ENCODE measurements at regions not wholly inside any gene's neighbourhood (a gene's known extent, or its start where the extent isn't known, plus 50 kb on each side); places are given as distances from the start of the nearest gene placed in this dataset.

- Histone ChIP-seq H2BK20ac (ENCODE audit: low read length) (no peak overlapping the region), H3K23me2 (ENCODE audit: low read depth, low read length) (no peaks in the 10 kb centered on the region), H3K14ac (ENCODE audit: insufficient read length) (no peak overlapping the region), H4K5ac (ENCODE audit: insufficient read length, low read depth, low read length) (no peak overlapping the region), H2AK5ac (ENCODE audit: low read depth, low read length) (no peak overlapping the region), H3K36me3 (ENCODE audit: control insufficient read depth in 2 of 4, insufficient read depth in 4 of 4, low read length in 3 of 4) (no peaks in the 10 kb centered on the region), H2BK12ac (ENCODE audit: low read depth, low read length) (no peak overlapping the region), H3K9ac (replicated peaks in 1 of 4; ENCODE audit: extremely low read depth in 1 of 4, low read depth in 3 of 4, low read length in 3 of 4) (no peak overlapping the region), H3K23ac (ENCODE audit: insufficient read length) (no peak overlapping the region), H2BK5ac (ENCODE audit: low read depth, low read length) (no peak overlapping the region), H3K27me3 (replicated peaks in 1 of 4; ENCODE audit: control insufficient read depth in 3 of 4, extremely low read depth in 1 of 4, insufficient read depth in 3 of 4, low read length in 3 of 4) (no peaks in the 10 kb centered on the region), H3K4me1 (replicated peaks in 1 of 4; ENCODE audit: control insufficient read depth in 3 of 4, insufficient read depth in 4 of 4, low read length in 3 of 4) (no peaks in the 10 kb centered on the region), H3K79me2 (ENCODE audit: control insufficient read depth in 1 of 2, insufficient read depth in 2 of 2, low read length in 2 of 2) (no peaks in the 10 kb centered on the region), H3K4me2 (ENCODE audit: insufficient read depth in 1 of 2, low read depth in 2 of 2, low read length in 2 of 2) (no peak overlapping the region), H2AFZ (ENCODE audit: low read length) (no peak overlapping the region), H3K27ac (ENCODE audit: low read depth, low read length) (no peak overlapping the region), H4K8ac (ENCODE audit: extremely low read depth, insufficient read depth, low read length) (no peak overlapping the region), H3K9me3 (ENCODE audit: insufficient read depth in 2 of 2, low read depth in 1 of 2, low read length in 1 of 2) (no peaks in the 10 kb centered on the region), H2BK15ac (ENCODE audit: low read length) (no peak overlapping the region), H3K18ac (ENCODE audit: extremely low read depth, low read length) (no peak overlapping the region), H3K4ac (replicated peaks; ENCODE audit: insufficient read length, low read depth, low read length) (no peak overlapping the region), H3K79me1 (ENCODE audit: low read depth, low read length) (no peaks in the 10 kb centered on the region), H2BK120ac (replicated peaks; ENCODE audit: low read depth, low read length) (no peak overlapping the region), H4K91ac (replicated peaks; ENCODE audit: insufficient read length, low read length) (no peak overlapping the region), H4K20me1 (replicated peaks in 1 of 2; ENCODE audit: control insufficient read depth in 1 of 2, insufficient read depth in 2 of 2, low read length in 2 of 2) (no peaks in the 10 kb centered on the region), H3K56ac (replicated peaks; ENCODE audit: insufficient read length, low read depth, low read length) (no peak overlapping the region), H3K4me3 (ENCODE audit: extremely low read depth in 1 of 4, insufficient read depth in 2 of 4, low read depth in 3 of 4, low read length in 4 of 4) (no peak overlapping the region)
- CTCF ChIA-PET (ENCODE audit: partially characterized antibody) = no interaction called here
- FAIRE-seq (no peak), DNase-seq (ENCODE audit: low read depth in 1 of 2, low spot score in 2 of 2) (no peak)
- 88% methylated on average over 1 of the region's 1 CpG; no CpG with 5 or more reads in 1 of the 2 experiments for WGBS, 2 experiments (ENCODE audit: extremely low coverage in 1 of 2, insufficient coverage in 1 of 2, insufficient read length in 1 of 2, insufficient replicate concordance in 2 of 2, low coverage in 1 of 2, low lambda C conversion rate in 2 of 2, missing lambda C conversion rate in 1 of 2)
- POLR2A ChIA-PET (ENCODE audit: partially characterized antibody) = interaction anchor here (0.7 kb wide), 1 partner anchor 31 kb away, joined by 4 read pairs; no protein-coding TSS in a partner anchor
- no peak for TF ChIP-seq SRF (IDR thresholded peaks at IDR 0.05; ENCODE audit: low read depth, low read length)
These were observed 122.6 kb upstream of the TNFSF4 start for GRCh38 chr1:173329726-173330125.

All from H1 (cell line).